C1 segment of cervical spinal cord (tissue), 14 donors: ENCODE measurements at regions not wholly inside any gene's neighbourhood (a gene's known extent, or its start where the extent isn't known, plus 50 kb on each side); places are given as distances from the start of the nearest gene placed in this dataset.
A peak's percentile ranks its signal among the peaks of the same experiment; 100 is the strongest.

Experiments
- DNase-seq, 14 donors: peaks; one replicate each; lab custom pipeline; 2025; lab: John Stamatoyannopoulos, UW

GRCh38 chr4:3705236-3705987, 60.8 kb upstream of the ADRA2C start:
- no peak for DNase-seq

- DNase-seq: no peak
Observed at GRCh38 chr4:3704669-3705068, 61.5 kb upstream of the ADRA2C start.

- no peak for DNase-seq
Observed at GRCh38 chr4:3703677-3704521, 62.3 kb upstream of the ADRA2C start.

- DNase-seq: no peak
Observed at GRCh38 chr4:3703343-3703676, 62.9 kb upstream of the ADRA2C start.

GRCh38 chr4:3702561-3703221, 63.5 kb upstream of the ADRA2C start:
- DNase-seq: no peak

- no peak for DNase-seq
Observed at GRCh38 chr4:3701736-3702560, 64.2 kb upstream of the ADRA2C start.

- DNase-seq: peak in 1 of 14 donors; percentile 20
Observed at GRCh38 chr4:3701271-3701734, 64.9 kb upstream of the ADRA2C start.

- no peak for DNase-seq
Observed at GRCh38 chr4:3700736-3701135, 65.4 kb upstream of the ADRA2C start.

GRCh38 chr4:3700223-3700622, 66.0 kb upstream of the ADRA2C start:
- DNase-seq: no peak

- DNase-seq: no peak
Observed at GRCh38 chr4:3699678-3700077, 66.5 kb upstream of the ADRA2C start.

- no peak for DNase-seq
Observed at GRCh38 chr4:3699261-3699660, 66.9 kb upstream of the ADRA2C start.

GRCh38 chr4:3697033-3697432, 69.2 kb upstream of the ADRA2C start:
- DNase-seq: no peak

- no peak for DNase-seq
Observed at GRCh38 chr4:3690551-3691152, 75.5 kb upstream of the ADRA2C start.

GRCh38 chr4:3689576-3690550, 76.3 kb upstream of the ADRA2C start:
- DNase-seq: no peak

- DNase-seq: no peak
Observed at GRCh38 chr4:3689006-3689405, 77.2 kb upstream of the ADRA2C start.

- no peak for DNase-seq
Observed at GRCh38 chr4:3688018-3688998, 77.9 kb upstream of the ADRA2C start.

- DNase-seq: no peak
Observed at GRCh38 chr4:3687538-3687937, 78.6 kb upstream of the ADRA2C start.

- no peak for DNase-seq
Observed at GRCh38 chr4:3686753-3687152, 79.4 kb upstream of the ADRA2C start.
